SK-N-SH treated with all-trans-retinoic acid at 6 μM for 48 hours (cell line): ENCODE measurements at regions not wholly inside any gene's neighbourhood (a gene's known extent, or its start where the extent isn't known, plus 50 kb on each side); places are given as distances from the start of the nearest gene placed in this dataset.

Source experiments
- ATAC-seq: fragments of 200-7000 bp; cut with Tn5 transposase; 3 replicates; pipeline ENCODE4 v1.9.1; 2020; ENCODE audit warnings: mild to moderate bottlenecking, moderate library complexity
- ARNTL ChIP-seq: fragments of 450-650 bp; formaldehyde crosslinking; IDR thresholded peaks from 2 replicates; pipeline ENCODE4 v1.5.0; 2020; ENCODE audit warnings: low read depth, mild to moderate bottlenecking, moderate library complexity, borderline replicate concordance
- CREB5 ChIP-seq: fragments of 250-450 bp; sonication (Bioruptor Pico); IDR thresholded peaks from 2 replicates; pipeline ENCODE4 v1.5.1; 2020; ENCODE audit warnings: low read depth, mild to moderate bottlenecking, moderate library complexity
- CSDC2 ChIP-seq: fragments of 250-450 bp; sonication (Bioruptor Pico); IDR thresholded peaks from 2 replicates; pipeline ENCODE4 v1.5.0; 2020; ENCODE audit warnings: mild to moderate bottlenecking, moderate library complexity
- CSRNP3 ChIP-seq: fragments of 250-450 bp; sonication (Bioruptor Pico); IDR thresholded peaks from 2 replicates; pipeline ENCODE4 v1.5.1; 2021; ENCODE audit warnings: mild to moderate bottlenecking, moderate library complexity
- ESRRG ChIP-seq: fragments of 250-450 bp; sonication (Bioruptor Pico); IDR thresholded peaks from 2 replicates; pipeline ENCODE4 v1.6.1; 2021; ENCODE audit warnings: mild to moderate bottlenecking
- GLIS3 ChIP-seq: fragments of 250-450 bp; sonication (Bioruptor Pico); IDR thresholded peaks from 2 replicates; pipeline ENCODE4 v1.5.0; 2020; ENCODE audit warnings: mild to moderate bottlenecking, moderate library complexity
- ISL1 ChIP-seq: fragments of 250-450 bp; sonication (Bioruptor Pico); IDR thresholded peaks from 2 replicates; pipeline ENCODE4 v2.1.2; 2022; ENCODE audit warnings: mild to moderate bottlenecking, moderate library complexity
- OSR1 ChIP-seq: fragments of 250-450 bp; sonication (Bioruptor Pico); IDR thresholded peaks from 2 replicates; pipeline ENCODE4 v1.8.0; 2022; ENCODE audit warnings: moderate library complexity, mild to moderate bottlenecking, inconsistent platforms
- PATZ1 ChIP-seq: fragments of 250-450 bp; sonication (Bioruptor Pico); IDR thresholded peaks from 2 replicates; pipeline ENCODE4 v1.8.0; 2020; ENCODE audit warnings: mild to moderate bottlenecking, moderate library complexity, borderline replicate concordance
- POU6F1 ChIP-seq: fragments of 250-450 bp; sonication (Bioruptor Pico); IDR thresholded peaks from 2 replicates; pipeline ENCODE4 v1.8.0; 2021; ENCODE audit warnings: low read depth, mild to moderate bottlenecking, moderate library complexity, borderline replicate concordance
- PPARA ChIP-seq: fragments of 250-450 bp; sonication (Bioruptor Pico); IDR thresholded peaks from 2 replicates; pipeline ENCODE4 v1.5.0; 2020; ENCODE audit warnings: mild to moderate bottlenecking, borderline replicate concordance
- RARB ChIP-seq: fragments of 250-450 bp; sonication (Bioruptor Pico); IDR thresholded peaks from 2 replicates; pipeline ENCODE4 v1.8.0; 2021; ENCODE audit warnings: mild to moderate bottlenecking, moderate library complexity
- SNAI2 ChIP-seq: fragments of 250-450 bp; sonication (Bioruptor Pico); IDR thresholded peaks from 2 replicates; pipeline ENCODE4 v1.5.0; 2020; ENCODE audit warnings: mild to moderate bottlenecking, moderate library complexity
- TCF4 ChIP-seq: fragments of 250-450 bp; sonication (Bioruptor Pico); IDR thresholded peaks from 2 replicates; pipeline ENCODE4 v1.8.0; 2021; ENCODE audit warnings: mild to moderate bottlenecking, moderate library complexity, borderline replicate concordance
- TOX ChIP-seq: fragments of 250-450 bp; sonication (Bioruptor Pico); IDR thresholded peaks from 2 replicates; pipeline ENCODE4 v1.8.0; 2021; ENCODE audit warnings: mild to moderate bottlenecking, moderate library complexity, borderline replicate concordance
- TSHZ2 ChIP-seq: fragments of 250-450 bp; sonication (Bioruptor Pico); IDR thresholded peaks from 2 replicates; pipeline ENCODE4 v1.5.0; 2020; ENCODE audit warnings: mild to moderate bottlenecking, moderate library complexity
- ZC3H10 ChIP-seq: fragments of 250-450 bp; sonication (Bioruptor Pico); IDR thresholded peaks from 2 replicates; pipeline ENCODE4 v1.5.1; 2021; ENCODE audit warnings: mild to moderate bottlenecking, moderate library complexity
- ZFP3 ChIP-seq: fragments of 250-450 bp; sonication (Bioruptor Pico); IDR thresholded peaks from 2 replicates; pipeline ENCODE4 v1.5.0; 2020; ENCODE audit warnings: mild to moderate bottlenecking, moderate library complexity
- ZFP30 ChIP-seq: fragments of 450-650 bp; formaldehyde crosslinking; IDR thresholded peaks from 2 replicates; pipeline ENCODE4 v1.5.0; 2022; ENCODE audit warnings: mild to moderate bottlenecking, moderate library complexity
- ZNF565 ChIP-seq: fragments of 450-650 bp; formaldehyde crosslinking; conservative IDR thresholded peaks from 2 replicates; pipeline ENCODE4 v1.5.0; 2020; ENCODE audit warnings: low read depth, mild to moderate bottlenecking, moderate library complexity
- ZNF70 ChIP-seq: fragments of 450-650 bp; formaldehyde crosslinking; IDR thresholded peaks from 2 replicates; pipeline ENCODE4 v1.5.0; 2020; ENCODE audit warnings: mild to moderate bottlenecking, moderate library complexity
- ZNF8 ChIP-seq: fragments of 450-650 bp; formaldehyde crosslinking; IDR thresholded peaks from 2 replicates; pipeline ENCODE4 v1.5.0; 2020; ENCODE audit warnings: mild to moderate bottlenecking, moderate library complexity

GRCh38 chr5:158594595-158595242 lies 505.0 kb downstream of the EBF1 start:
- ATAC-seq: no peak
- no peak for TF ChIP-seq ARNTL
- no peak for TF ChIP-seq SNAI2 (CRISPR knock-in tag)
- TF ChIP-seq ZNF70 (CRISPR knock-in tag): no peak
- no peak for TF ChIP-seq ISL1 (CRISPR knock-in tag)
- no peak for TF ChIP-seq POU6F1 (CRISPR knock-in tag)
- no peak for TF ChIP-seq CSDC2 (CRISPR knock-in tag)
- TF ChIP-seq GLIS3: no peak
- no peak for TF ChIP-seq TOX (CRISPR knock-in tag)
- TF ChIP-seq OSR1 (CRISPR knock-in tag): no peak
- no peak for TF ChIP-seq ZFP30
- TF ChIP-seq ZNF8 (CRISPR knock-in tag): no peak
- TF ChIP-seq ZNF565 (CRISPR knock-in tag): no peak
- TF ChIP-seq, all 23 proteins: peak for 0

- ATAC-seq: no peak
- TF ChIP-seq TSHZ2 (CRISPR knock-in tag) (no peak), ARNTL (no peak), ZNF8 (CRISPR knock-in tag) (no peak)
These were observed 505.8 kb downstream of the EBF1 start for GRCh38 chr5:158593925-158594324.

GRCh38 chr5:158591301-158591863 lies 508.3 kb downstream of the EBF1 start:
- ATAC-seq: no peak; the same call in 2 of the 3 replicates
- TF ChIP-seq ESRRG (CRISPR knock-in tag) (no peak), CREB5 (CRISPR knock-in tag) (no peak; the same call in 1 of the 2 replicates), CSDC2 (CRISPR knock-in tag) (no peak), ZFP30 (no peak), ISL1 (CRISPR knock-in tag) (peak; percentile 73), TSHZ2 (CRISPR knock-in tag) (peak; percentile 65), OSR1 (CRISPR knock-in tag) (no peak), ZNF8 (CRISPR knock-in tag) (no peak), TCF4 (CRISPR knock-in tag) (peak; percentile 98), ZFP3 (CRISPR knock-in tag) (no peak), TOX (CRISPR knock-in tag) (no peak), SNAI2 (CRISPR knock-in tag) (peak; percentile 47; the same call in 1 of the 2 replicates), CSRNP3 (no peak), ZC3H10 (CRISPR knock-in tag) (no peak), ZNF565 (CRISPR knock-in tag) (no peak), ZNF70 (CRISPR knock-in tag) (no peak), PATZ1 (CRISPR knock-in tag) (no peak), RARB (CRISPR knock-in tag) (no peak), PPARA (CRISPR knock-in tag) (no peak), POU6F1 (CRISPR knock-in tag) (no peak), GLIS3 (no peak), ARNTL (no peak)
